HG03520 (cell line): ENCODE measurements at regions not wholly inside any gene's neighbourhood (a gene's known extent, or its start where the extent isn't known, plus 50 kb on each side); places are given as distances from the start of the nearest gene placed in this dataset.
"Not testable (repeated sequence)": the region's sequence is repeated elsewhere in the genome, so short reads cannot be mapped to it uniquely, and the experiment has no call there.

Experiments
- ATAC-seq: cut with Tn5 transposase; IDR thresholded peaks from one replicate; pipeline ENCODE4 v1.9.1; 2021; ENCODE audit warnings: mild to moderate bottlenecking, moderate library complexity; ENCODE audit not compliant: unreplicated experiment

DNA sequence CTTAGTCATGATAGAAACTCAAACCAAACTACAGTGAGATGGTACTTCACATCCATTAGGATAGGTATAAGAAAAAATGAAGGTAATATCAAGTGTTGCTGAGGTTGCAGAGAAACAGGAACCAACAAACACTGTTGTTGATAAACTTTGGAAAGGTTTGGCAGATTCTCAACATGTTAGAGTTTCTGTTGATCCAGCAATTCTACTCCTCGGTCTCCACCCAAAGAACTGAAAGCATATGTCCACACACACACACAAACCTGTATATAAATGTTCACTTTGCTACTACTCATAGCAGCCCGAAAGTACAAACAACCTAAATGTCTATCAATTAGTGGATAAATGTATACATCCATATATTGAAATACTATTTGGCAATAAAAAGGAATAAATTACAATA, 128.3 kb upstream of the CARMIL1 start:
- ATAC-seq, result no peak

DNA sequence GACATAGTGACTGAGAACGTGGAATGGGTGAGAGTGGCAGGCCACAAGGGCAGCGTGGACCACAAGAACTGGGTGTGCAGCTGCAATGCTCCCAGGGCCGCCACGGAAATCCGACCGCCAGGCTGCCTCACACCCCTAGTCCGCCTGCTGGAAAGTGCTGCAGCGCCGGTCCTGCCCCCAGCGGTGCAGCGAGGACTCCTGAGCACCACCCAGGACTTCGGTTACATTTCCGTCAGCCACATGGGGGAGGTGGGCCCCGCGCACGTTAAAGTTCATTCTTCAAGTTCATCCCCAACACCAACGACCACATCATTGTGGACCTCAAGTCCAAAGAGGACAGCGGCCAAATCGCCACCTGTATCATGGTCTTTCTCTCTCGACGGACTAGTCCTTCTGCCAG, 126.1 kb upstream of the CARMIL1 start:
- no peak for ATAC-seq

DNA sequence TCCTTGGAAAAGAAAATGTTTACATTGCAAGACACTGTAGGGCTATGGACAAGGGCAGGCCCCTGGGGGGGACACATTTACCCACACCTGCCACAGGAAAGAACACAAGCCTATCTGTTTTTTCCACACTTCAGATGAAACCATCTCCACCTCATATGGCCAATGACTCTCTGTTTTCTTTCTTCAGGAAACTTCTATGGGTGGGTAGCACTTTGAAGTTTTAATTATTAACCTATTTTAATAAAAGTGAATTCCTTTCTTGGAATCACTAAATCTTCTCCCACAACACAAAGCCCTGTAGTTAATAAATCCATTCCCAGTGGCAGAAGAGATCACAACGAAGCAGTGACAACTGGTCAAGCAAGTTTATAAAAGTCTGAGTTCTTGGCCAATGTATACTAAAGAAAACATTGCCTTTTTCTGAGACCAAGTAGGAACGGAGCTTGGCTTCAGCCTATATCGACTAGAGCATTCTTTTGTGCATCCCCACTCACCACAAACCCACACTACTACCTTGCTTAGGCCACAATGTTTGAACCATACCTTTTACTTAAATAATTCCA, 125.1 kb upstream of the CARMIL1 start:
- ATAC-seq, result no peak

DNA sequence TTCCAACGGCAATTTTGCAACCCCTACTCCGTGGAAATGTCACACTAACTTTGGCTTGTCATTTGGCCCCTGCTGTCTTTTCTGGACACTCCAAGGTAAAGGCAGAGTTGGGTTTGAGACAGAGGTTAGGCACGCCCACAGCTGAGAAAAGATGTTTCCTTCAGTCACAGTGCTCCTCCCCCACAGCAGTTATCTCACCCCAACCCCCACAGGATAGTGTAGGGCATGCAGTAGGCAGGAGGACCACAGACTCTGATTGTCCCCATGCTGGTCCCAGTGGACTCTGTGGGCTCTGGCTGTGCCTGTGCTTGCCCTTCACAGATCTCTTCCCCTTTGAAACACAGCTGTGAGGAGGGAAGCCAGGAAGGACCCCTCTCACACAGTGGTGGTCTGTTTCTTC, 124.0 kb upstream of the CARMIL1 start:
- no peak for ATAC-seq

DNA sequence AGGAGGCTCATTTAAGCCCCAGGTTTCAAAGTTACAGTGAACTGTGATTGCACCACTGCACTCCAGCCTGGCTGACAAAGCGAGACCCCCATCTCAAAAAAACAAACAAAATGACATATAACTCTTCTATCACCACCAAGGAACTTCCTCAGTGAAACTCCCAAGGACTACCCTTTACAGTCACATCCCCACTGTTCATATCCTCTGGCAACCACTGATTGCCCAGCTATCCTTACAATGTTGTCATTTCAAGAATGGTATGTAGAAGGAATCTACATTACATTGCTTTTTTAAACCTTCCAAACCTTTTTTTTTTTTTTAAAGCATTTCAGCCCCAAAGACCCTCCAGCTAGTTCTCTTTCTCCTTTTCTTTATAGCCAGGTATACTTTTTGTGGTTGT, 123.1 kb upstream of the CARMIL1 start:
- ATAC-seq, result no peak

DNA sequence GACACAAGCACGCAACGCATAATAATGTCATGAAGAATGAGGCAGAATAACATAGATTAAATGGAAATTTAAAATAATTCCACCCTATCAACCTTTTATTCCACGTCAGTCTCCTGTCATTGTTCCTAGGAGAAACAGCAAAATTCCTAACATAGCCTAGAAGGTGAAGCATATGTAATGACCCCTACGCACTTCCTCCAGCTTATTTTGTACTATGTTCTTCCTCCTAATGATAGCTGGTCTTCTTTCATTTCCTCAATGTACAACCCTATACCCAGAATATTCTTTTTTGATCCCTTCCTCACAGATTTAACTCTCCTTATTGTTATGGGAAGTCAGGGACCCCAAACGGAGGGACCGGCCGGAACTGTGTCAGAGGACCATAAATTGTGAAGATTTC, 122.0 kb upstream of the CARMIL1 start:
- no peak for ATAC-seq

DNA sequence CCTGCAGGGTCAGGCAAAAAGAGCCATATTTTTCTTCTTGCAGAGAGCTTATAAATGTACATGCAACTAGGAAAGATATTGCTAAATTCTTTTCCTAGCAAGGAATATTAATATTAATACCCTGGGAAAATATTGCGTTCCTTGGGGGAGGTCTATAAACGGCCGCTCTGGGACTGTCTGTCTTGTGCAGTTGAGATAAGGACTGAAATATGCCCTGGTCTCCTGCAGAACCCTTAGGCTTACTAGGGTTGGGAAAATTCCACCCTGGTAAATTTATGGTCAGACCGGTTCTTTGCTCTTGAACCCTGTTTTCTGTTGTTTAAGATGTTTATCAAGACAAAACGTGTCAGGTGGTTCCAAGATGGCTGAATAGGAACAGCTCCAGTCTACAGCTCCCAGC, 121.3 kb upstream of the CARMIL1 start:
- no peak for ATAC-seq

DNA sequence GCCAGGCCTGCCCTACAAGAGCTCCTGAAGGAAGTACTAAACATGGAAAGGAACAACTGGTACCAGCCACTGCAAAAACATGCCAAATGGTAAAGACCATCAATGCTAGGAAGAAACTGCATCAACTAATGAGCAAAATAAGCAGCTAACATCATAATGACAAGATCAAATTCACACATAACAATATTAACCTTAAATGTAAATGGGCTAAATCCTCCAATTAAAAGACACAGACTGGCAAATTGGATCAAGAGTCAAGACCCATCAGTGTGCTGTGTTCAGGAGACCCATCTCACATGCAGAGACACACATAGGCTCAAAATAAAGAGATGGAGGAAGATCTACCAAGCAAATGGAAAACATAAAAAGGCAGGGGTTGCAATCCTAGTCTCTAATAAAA, 119.0 kb upstream of the CARMIL1 start:
- ATAC-seq, result not testable (repeated sequence)

DNA sequence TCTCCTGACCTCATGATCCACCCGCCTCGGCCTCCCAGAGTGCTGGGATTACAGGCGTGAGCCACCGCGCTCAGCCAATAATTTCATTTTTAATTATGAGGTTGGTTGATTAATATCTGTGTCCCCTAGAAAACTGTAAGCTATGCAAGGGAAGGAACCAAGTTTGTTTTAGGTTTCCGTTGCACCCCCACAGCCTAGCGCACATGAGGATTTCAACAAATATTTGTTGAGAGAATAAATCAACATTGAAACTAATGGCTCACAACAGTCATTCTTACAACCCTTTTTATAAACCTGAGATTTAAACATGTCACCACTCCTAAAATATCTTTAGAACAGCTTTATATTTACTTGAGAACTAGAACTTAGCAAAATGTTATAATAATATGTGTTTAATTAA, 114.0 kb upstream of the CARMIL1 start:
- ATAC-seq, result no peak

DNA sequence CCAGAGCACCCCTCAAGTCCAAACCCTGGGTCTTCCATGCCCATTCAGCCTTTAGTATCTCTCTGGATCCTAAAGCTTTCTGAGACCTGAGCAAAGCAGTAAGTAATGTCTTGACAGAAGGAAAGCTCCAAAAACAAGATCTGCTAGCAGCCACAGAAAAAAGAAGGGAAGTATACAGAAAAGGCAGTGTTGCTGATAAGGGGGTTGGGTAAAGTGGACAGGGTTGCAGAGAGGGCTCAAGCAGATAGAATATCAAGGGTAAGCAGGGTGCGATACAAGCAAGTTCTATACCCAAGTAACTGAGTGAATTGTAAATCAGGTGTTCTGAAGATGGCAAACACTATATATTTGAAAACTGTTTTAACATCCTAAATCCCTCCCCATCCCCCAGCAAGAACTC, 113.4 kb upstream of the CARMIL1 start:
- no peak for ATAC-seq

DNA sequence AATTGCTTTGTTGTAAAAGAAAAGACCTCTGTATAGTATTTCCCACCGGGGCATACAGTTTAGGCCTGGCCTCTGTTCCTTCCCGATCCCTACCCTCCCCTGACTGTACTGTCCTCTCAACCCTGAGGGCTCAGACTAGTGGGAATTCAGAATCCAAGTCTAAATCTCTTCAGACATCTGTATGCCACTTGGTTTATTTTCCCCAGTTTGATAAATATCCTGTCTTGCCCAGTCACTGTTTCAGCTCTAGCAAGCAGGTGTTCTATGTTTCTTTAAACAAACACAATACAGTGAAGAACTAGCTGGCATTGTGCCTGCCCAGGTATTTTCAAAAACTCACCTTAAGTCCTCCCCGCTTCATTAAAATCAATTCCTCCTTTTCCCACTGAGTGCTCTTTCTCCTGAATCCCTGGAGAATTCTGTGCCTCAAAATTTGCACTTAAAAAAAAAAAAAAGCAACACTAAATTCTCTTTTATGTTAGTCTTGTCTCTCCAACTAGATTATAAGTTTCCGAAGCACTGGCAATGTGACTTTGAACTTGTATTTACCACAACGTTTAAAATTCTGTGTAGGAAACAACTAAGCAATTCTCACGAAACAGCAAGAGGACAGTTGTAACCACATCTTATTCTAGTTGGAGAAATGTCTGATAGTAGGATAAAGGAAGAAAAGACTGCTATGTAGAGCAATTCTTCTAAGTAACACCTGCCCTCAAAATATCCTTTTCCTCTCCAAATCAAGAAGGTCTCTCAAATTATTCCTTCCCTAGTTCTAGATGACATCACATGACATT, 112.0 kb upstream of the CARMIL1 start:
- ATAC-seq, result no peak

DNA sequence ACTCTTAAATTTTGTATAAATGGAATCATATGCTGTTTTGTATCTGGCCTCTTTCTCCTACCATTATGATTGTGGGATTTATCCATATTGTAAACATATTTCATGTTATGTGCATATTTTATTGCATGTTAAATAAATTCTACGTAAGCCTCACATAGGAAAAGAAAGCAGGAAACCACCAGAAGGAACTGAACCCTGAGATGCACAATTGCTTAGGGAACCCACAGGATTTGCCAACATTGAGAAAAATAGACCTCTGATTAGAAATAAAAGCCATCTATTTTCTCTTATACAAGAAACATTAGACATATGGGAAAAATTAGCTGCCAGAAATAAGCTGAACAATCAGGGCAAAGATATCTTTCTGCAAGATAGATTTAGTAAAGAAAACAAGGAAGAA, 111.2 kb upstream of the CARMIL1 start:
- no peak for ATAC-seq

DNA sequence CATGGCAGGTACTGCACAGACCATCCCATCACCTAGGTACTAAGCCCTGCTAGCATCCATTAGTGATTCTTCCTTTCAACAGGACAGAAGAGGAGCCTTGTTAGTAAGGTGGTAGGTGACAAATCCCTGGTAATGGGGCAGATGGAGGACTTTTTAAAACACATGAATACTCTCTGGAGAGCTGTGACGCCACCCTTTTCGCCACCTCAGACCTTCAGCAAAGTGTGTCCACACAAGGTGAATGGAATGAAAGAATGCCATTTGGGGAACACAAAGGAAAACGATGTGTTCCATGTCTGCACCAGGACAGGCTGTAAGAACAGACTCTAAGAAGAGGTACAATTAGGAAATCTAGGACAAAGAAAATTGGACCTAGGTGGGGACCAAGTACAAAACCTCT, 110.5 kb upstream of the CARMIL1 start:
- no peak for ATAC-seq

DNA sequence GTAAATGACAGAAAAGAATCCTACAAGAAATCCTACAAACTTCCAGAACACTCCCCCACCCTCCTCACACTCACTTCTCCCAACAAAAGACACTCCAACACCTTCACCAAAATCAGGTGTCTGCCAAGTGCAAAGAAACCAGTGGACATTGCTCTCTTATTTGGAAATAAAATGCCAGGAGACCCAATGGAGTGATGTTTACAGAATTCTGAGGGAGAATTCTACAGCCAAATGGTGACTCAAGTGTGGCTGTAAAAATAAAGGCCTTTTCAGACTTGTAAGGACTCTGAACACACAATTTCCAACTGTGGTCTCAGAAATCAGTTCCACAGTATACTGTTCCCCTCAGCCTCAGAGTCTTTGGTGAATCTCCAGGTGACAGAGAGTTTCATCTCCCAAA, 109.6 kb upstream of the CARMIL1 start:
- no peak for ATAC-seq

DNA sequence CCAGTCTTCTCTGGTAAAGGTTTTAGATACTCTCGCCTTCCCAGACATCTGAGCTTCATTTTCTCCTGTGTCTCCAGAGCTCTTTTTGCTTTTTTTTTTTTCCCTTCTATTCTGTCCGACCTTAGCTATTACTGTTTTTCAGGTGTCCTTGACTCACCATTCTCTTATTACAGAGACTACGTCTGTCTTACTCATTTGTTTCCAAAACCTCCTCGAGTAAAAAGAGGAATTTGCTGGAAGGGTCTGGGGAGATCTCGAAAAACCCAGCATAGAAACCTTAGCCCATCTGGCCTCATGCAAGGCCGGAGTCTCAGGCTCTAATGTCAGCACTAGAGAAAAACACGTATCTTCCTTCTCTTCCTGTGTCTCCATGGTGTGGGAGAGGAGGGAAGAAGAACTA, 109.2 kb upstream of the CARMIL1 start:
- ATAC-seq, result no peak

DNA sequence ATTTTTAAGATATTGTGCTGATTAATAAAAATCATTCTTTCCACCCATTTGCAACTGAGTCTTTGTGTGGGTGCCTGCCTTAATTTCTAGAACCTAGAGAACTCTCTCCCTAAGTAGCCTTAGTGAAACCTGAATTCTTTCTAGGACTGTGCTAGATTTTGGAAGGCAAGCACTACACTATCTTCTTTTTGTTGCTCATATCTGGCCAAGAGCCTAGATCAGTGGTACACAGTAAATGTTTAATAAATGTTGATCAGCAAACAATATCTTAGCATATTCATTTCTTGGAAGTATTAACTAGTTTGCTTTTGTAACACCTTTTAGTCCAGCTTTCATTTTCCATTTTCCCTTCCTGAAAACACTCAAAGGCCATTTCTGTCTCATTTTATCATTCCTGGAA, 108.5 kb upstream of the CARMIL1 start:
- no peak for ATAC-seq

DNA sequence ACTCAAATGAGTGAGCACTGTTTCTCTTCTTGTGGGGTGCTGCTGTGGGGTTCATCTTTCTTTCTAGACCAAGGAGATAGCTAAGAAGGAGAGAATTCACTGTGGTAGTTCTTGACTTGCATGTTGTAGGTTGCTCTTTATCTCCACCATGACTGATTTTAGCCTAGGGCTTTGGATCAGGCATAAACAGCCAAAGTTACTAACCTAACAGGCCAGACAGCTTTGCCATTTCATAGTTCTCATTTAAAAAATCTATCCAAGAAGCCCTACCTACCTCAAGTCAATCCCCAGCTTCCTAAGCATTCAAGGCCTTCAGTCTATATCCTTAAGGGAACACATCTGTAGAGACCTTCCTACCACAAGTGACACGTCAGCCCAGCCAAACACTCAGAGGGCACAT, 107.9 kb upstream of the CARMIL1 start:
- no peak for ATAC-seq

DNA sequence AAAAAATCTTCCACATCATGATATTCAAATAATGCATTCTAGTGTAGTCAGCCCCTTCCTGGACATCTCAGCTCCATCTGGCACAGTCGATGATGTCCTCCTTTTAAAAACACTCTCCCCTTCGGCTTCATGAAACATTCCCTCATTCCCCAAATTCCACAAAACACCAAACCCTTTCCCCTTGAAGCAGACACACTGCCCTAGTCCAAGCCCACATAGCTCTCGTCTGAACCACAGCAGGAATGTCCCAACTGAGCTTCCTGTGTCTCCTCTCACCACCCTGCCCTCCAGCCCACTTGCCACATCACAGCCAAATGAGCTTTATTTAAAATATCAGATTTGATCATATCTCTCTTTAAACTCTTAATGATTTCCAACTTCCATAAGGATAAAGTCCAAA, 106.4 kb upstream of the CARMIL1 start:
- ATAC-seq, result no peak

DNA sequence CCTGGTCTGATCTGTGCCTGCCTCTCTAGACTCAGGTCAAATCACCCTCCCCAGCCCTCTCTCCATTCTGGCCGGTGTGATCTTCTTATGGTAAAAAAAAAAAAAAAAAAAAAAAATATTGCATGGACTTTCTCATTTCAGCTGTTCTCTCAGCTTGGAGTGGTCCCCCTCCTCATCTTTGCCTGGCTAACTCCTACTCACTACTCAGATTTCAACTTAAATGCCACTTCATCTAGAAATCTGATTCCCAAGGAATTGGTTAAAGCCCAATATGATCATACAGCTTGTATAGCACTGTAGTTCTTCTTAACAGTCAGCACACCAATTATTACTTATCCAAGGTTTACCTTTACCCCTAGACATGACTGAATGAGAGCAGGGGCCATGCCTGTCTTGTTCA, 105.9 kb upstream of the CARMIL1 start:
- ATAC-seq, result no peak

DNA sequence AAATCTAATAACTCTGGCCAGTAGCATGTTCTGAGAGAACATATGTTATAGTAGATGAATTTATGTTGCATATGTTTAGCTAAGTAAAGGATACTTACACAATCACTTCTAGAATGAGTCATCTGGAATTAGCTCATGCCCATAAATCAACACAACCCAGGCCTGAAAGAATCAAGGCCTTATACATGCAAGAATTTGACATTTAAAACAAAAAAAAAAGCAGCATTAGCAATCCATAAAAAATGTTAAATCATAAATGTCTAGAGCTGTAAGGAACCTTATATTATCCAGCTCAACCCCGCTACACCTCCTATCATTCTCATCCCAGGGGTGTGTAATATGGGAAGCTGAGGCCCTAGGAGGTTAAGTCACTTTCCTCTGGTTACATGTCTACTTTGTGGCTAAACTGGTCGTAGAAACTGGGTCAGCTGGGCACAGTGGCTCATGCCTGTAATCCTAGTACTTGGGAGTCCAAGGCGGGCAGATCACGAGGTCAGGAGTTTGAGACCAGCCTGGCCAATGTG, 105.2 kb upstream of the CARMIL1 start:
- ATAC-seq, result no peak

DNA sequence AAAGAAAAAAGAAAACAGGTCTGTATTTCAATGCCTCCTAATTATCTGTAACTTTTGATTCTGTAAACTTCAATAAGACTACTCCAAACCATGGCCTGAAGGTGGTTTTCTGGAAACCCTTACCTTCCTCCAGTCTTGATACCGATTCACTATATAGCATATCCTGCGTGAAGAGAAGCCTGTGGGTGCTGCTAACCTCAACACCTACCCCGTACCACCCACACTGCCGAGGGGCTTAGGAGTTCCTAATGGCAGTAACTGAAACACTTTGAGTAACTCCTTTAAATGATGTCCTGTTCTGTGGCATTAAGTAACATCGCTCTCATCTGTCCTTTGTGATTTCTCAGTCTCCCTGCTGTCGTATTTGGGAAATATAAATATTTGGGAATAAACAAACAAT, 104.5 kb upstream of the CARMIL1 start:
- ATAC-seq, result no peak

DNA sequence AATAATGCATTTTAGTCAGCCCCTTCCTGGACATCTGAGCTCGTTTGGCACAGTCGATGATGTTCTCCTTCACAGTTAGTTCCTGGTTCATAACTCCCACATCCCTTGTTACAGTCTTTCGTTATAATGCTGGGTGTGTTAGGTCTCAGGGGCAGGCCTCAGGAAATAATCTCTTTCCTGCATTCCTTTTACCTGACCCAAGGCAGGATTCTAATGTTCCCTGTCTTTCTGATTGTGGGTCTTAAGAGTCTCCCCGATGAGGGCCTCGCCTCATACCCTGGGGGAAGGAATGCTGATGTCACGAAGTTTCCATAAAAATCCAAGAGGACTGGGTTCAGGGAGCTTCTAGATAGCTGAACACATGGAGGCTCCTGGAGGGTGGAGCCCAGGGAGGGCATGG, 104.0 kb upstream of the CARMIL1 start:
- no peak for ATAC-seq

DNA sequence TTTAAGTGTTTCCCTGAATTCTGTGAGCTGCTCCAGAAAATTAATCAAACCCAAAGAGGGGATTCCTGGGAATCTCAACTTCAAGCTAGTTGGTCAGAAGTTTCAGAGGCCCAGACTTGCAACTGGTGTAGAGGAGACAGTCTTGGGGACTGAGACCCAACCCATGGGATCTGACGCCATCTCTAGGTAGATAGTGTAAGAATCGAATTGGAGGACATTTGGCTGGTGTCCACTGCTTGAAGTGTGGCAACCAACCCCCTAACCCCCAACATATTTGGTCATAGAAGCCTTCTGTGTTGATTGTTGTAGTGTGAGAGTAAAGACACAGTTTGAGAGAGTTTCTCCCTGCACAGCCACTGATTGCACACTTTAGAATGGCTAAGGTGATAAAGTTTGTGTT, 103.5 kb upstream of the CARMIL1 start:
- no peak for ATAC-seq
